A673 (cell line): ENCODE measurements at regions not wholly inside any gene's neighbourhood (a gene's known extent, or its start where the extent isn't known, plus 50 kb on each side); places are given as distances from the start of the nearest gene placed in this dataset.

Experiments
- BruUV-seq: library from RNA; stranded (reverse); fragments of 400-500 nt; replicated peaks from 2 replicates; lab custom pipeline; 2021; lab: Mats Ljungman, UMichigan
- CTCF ChIA-PET: fragments of 300-600 bp; sonication (Branson Sonifier 250); formaldehyde crosslinking; loops from one replicate; lab custom pipeline; 2022; ENCODE audit warnings: antibody characterized with exemption; lab: Charles Lee
- POLR2A ChIA-PET: fragments of 300-600 bp; sonication (Branson Sonifier 250); formaldehyde crosslinking; loops from one replicate; lab custom pipeline; 2022; ENCODE audit warnings: antibody characterized with exemption; ENCODE audit not compliant: low non-redundant PET; lab: Charles Lee
- DNase-seq: peaks from one replicate; pipeline ENCODE4 v3.0.0-alpha.2; 2015; ENCODE audit warnings: low spot score
- H3K27ac ChIP-seq: fragments of 200-600 bp; sonication (generic); 2 replicates; pipeline ENCODE4 v1.5.1; 2016; ENCODE audit warnings: mixed run types, low read depth, mild to moderate bottlenecking, mixed read lengths, antibody characterized with exemption, low read length; ENCODE audit not compliant: poor library complexity, severe bottlenecking
- H3K27me3 ChIP-seq: fragments of 200-600 bp; sonication (generic); replicated peaks from 2 replicates; pipeline ENCODE4 v1.6.1; 2017; ENCODE audit warnings: mixed run types, low read depth, mild to moderate bottlenecking, mixed read lengths, antibody characterized with exemption, low read length; ENCODE audit not compliant: insufficient read depth, poor library complexity
- H3K36me3 ChIP-seq: fragments of 200-600 bp; sonication (generic); 2 replicates; pipeline ENCODE4 v1.6.1; 2016; ENCODE audit warnings: mixed run types, mild to moderate bottlenecking, mixed read lengths, antibody characterized with exemption, low read length; ENCODE audit not compliant: insufficient read depth, poor library complexity, severe bottlenecking
- H3K4me1 ChIP-seq: fragments of 200-600 bp; sonication (generic); 2 replicates; pipeline ENCODE4 v1.6.1; 2017; ENCODE audit warnings: mixed run types, mild to moderate bottlenecking, mixed read lengths, antibody characterized with exemption, low read length; ENCODE audit not compliant: insufficient read depth, poor library complexity, severe bottlenecking
- H3K4me3 ChIP-seq: fragments of 200-600 bp; sonication (generic); 2 replicates; pipeline ENCODE4 v1.5.1; 2016; ENCODE audit warnings: low read depth, mixed run types, mild to moderate bottlenecking, mixed read lengths, low read length; ENCODE audit not compliant: poor library complexity, severe bottlenecking
- H3K9me3 ChIP-seq: fragments of 200-600 bp; sonication (generic); 2 replicates; pipeline ENCODE4 v1.6.1; 2016; ENCODE audit warnings: mixed run types, low read depth, mild to moderate bottlenecking, mixed read lengths, antibody characterized with exemption, low read length; ENCODE audit not compliant: poor library complexity, severe bottlenecking
- CTCF ChIP-seq: fragments of 300-800, 200-600 bp; sonication (generic); conservative IDR thresholded peaks from 2 replicates; pipeline ENCODE4 v1.5.1; 2017; ENCODE audit warnings: low read depth, mild to moderate bottlenecking, antibody characterized with exemption, low read length, moderate library complexity, mixed read lengths
- EZH2 ChIP-seq: fragments of 200-600 bp; sonication (generic); IDR thresholded peaks from 2 replicates; pipeline ENCODE4 v1.6.1; 2017; ENCODE audit warnings: borderline replicate concordance, low read depth, mild to moderate bottlenecking, mixed read lengths, antibody characterized with exemption, low read length; ENCODE audit not compliant: poor library complexity, severe bottlenecking
- intact Hi-C: fragments of 100-400 bp; cut with micrococcal nuclease; formaldehyde crosslinking; loops from one replicate; pipeline ENCODE4 v1.10.0; 2022; ENCODE audit not compliant: unreplicated experiment

- no peak overlapping the region for H3K4me3 ChIP-seq
- H3K4me1 ChIP-seq: peaks cover 25% of the 10 kb centered on the region
- H3K36me3 ChIP-seq: no peaks in the 10 kb centered on the region
- POLR2A ChIA-PET: no interaction called here
- CTCF ChIA-PET: no interaction called here
- TF ChIP-seq CTCF: no peak
- no peak for TF ChIP-seq EZH2
- H3K27ac ChIP-seq: no peak overlapping the region
- BruUV-seq: no TSS peak
- no peaks in the 10 kb centered on the region for H3K27me3 ChIP-seq
- no peak for DNase-seq
- intact Hi-C loops: loop anchor here (10.0 kb wide), 1 partner anchor 289 kb away; no protein-coding TSS in a partner anchor
- no peaks in the 10 kb centered on the region for H3K9me3 ChIP-seq
These were observed 70.8 kb upstream of the HSPA9 start for GRCh38 chr5:138645778-138646575.

- Histone ChIP-seq H3K4me3 (no peak overlapping the region), H3K27me3 (no peaks in the 10 kb centered on the region), H3K36me3 (no peaks in the 10 kb centered on the region), H3K4me1 (peaks cover 6% of the 10 kb centered on the region), H3K27ac (no peak overlapping the region), H3K9me3 (no peaks in the 10 kb centered on the region)
- 0 out of 2 replicates have a peak, but pooled peaks have one; percentile 12 for TF ChIP-seq CTCF
- no peak for TF ChIP-seq EZH2
- no TSS peak for BruUV-seq
- CTCF ChIA-PET: interaction anchor here (0.7 kb wide), 2 partner anchors 64 to 140 kb away, joined by 3 to 5 read pairs; no protein-coding TSS in a partner anchor
- POLR2A ChIA-PET: no interaction called here
- intact Hi-C loops: loop anchor here (5.0 to 10.0 kb wide), 3 partner anchors 292 to 749 kb away; no protein-coding TSS in a partner anchor
- DNase-seq: no peak
These were observed 68.0 kb upstream of the HSPA9 start for GRCh38 chr5:138643040-138643791.

GRCh38 chr5:138641547-138642298 is 66.5 kb upstream of the HSPA9 start:
- Histone ChIP-seq H3K27ac (no peak overlapping the region), H3K27me3 (no peaks in the 10 kb centered on the region), H3K4me1 (no peaks in the 10 kb centered on the region), H3K9me3 (no peaks in the 10 kb centered on the region), H3K4me3 (no peak overlapping the region), H3K36me3 (no peaks in the 10 kb centered on the region)
- intact Hi-C loops: loop anchor here (2.0 to 10.0 kb wide), 4 partner anchors 293 to 751 kb away; no protein-coding TSS in a partner anchor
- ChIA-PET POLR2A (interaction anchor here (0.6 kb wide), 1 partner anchor 652 kb away, joined by 12 read pairs; the partner anchor contains the start of gene MATR3), CTCF (no interaction called here)
- BruUV-seq: no TSS peak
- TF ChIP-seq EZH2: no peak
- peak; percentile 94 for TF ChIP-seq CTCF
- DNase-seq: peak; percentile 89
